CD14-positive monocyte (primary cell): ENCODE measurements at regions not wholly inside any gene's neighbourhood (a gene's known extent, or its start where the extent isn't known, plus 50 kb on each side); places are given as distances from the start of the nearest gene placed in this dataset.

Source experiments
- DNase-seq, 3 donors: peaks; one replicate each; pipeline ENCODE4 v3.0.0-alpha.2; 2011 to 2022
- H2AFZ ChIP-seq: 2 replicates; pipeline ENCODE4 v1.6.0; 2012; ENCODE audit warnings: mild to moderate bottlenecking, low read depth, low read length, inconsistent platforms; ENCODE audit not compliant: insufficient read depth, poor library complexity, severe bottlenecking
- H3K27ac ChIP-seq, 2 donors: 1 replicate in 1 of 2; 2 replicates in 1 of 2; pipeline ENCODE4 v1.5.1; 2012 to 2013; ENCODE audit warnings: low read length in 2 of 2, control low read depth in 1 of 2, inconsistent platforms in 1 of 2, low read depth in 1 of 2, mild to moderate bottlenecking in 1 of 2
- H3K27me3 ChIP-seq, 2 donors: one replicate each; pipeline versions ENCODE4 v1.6.0 to v1.6.1; 2011 to 2013; ENCODE audit warnings: low read length in 2 of 2; ENCODE audit not compliant: control insufficient read depth in 2 of 2, insufficient read depth in 2 of 2
- H3K36me3 ChIP-seq, 2 donors: replicated peaks in 1 of 2; 1 replicate in 1 of 2; 2 replicates in 1 of 2; pipeline versions ENCODE4 v1.5.1 to v1.6.1; 2012 to 2013; ENCODE audit warnings: low read length in 2 of 2, control low read depth in 1 of 2, inconsistent platforms in 1 of 2, mild to moderate bottlenecking in 1 of 2; ENCODE audit not compliant: insufficient read depth in 2 of 2, control insufficient read depth in 1 of 2
- H3K4me1 ChIP-seq, 2 donors: 1 replicate in 1 of 2; 2 replicates in 1 of 2; pipeline versions ENCODE4 v1.5.1 to v1.6.1; 2012 to 2013; ENCODE audit warnings: low read length in 2 of 2, control low read depth in 1 of 2, inconsistent platforms in 1 of 2, mild to moderate bottlenecking in 1 of 2, moderate library complexity in 1 of 2; ENCODE audit not compliant: insufficient read depth in 2 of 2, control insufficient read depth in 1 of 2
- H3K4me2 ChIP-seq: replicated peaks from 2 replicates; pipeline ENCODE3; 2012; ENCODE audit warnings: low read length, moderate library complexity, mild to moderate bottlenecking; ENCODE audit not compliant: poor library complexity, severe bottlenecking; ENCODE audit errors: extremely low read depth
- H3K4me3 ChIP-seq, 3 experiments: fragments of 200-600 bp in 1 of 3; sonication (generic) in 1 of 3; replicated peaks in 1 of 3; 1 replicate in 2 of 3; 2 replicates in 1 of 3; pipeline ENCODE4 v1.5.1; 2011 to 2013; ENCODE audit warnings: low read length in 3 of 3, mild to moderate bottlenecking in 3 of 3, control low read depth in 2 of 3, low read depth in 2 of 3, inconsistent platforms in 1 of 3, moderate library complexity in 1 of 3
- H3K79me2 ChIP-seq: 2 replicates; pipeline ENCODE4 v1.6.0; 2012; ENCODE audit warnings: mild to moderate bottlenecking, control low read depth, inconsistent platforms, low read length, moderate library complexity; ENCODE audit not compliant: insufficient read depth
- H3K9ac ChIP-seq: 2 replicates; pipeline ENCODE4 v1.6.0; 2017; ENCODE audit warnings: low read length, mild to moderate bottlenecking; ENCODE audit not compliant: insufficient read depth, poor library complexity, severe bottlenecking
- H3K9me3 ChIP-seq, 2 donors: replicated peaks in 1 of 2; 1 replicate in 1 of 2; 2 replicates in 1 of 2; pipeline versions ENCODE4 v1.5.1 to v1.6.1; 2012 to 2013; ENCODE audit warnings: low read length in 2 of 2, control low read depth in 1 of 2; ENCODE audit not compliant: control insufficient read depth in 1 of 2, insufficient read depth in 1 of 2
- H4K20me1 ChIP-seq: 2 replicates; pipeline ENCODE4 v1.6.0; 2012; ENCODE audit warnings: mild to moderate bottlenecking, low read length, control low read depth, moderate library complexity; ENCODE audit not compliant: insufficient read depth
- H3K27ac Mint-ChIP-seq, 7 donors: one replicate each; pipeline ENCODE4 v1.8.0; 2020; ENCODE audit warnings: mild to moderate bottlenecking in 7 of 7, mixed read lengths in 7 of 7, moderate library complexity in 6 of 7, inconsistent platforms in 2 of 7
- H3K27me3 Mint-ChIP-seq, 3 donors: one replicate each; pipeline ENCODE4 v1.8.0; 2021 to 2022; ENCODE audit warnings: low read depth in 3 of 3, mild to moderate bottlenecking in 3 of 3, mixed read lengths in 3 of 3, moderate library complexity in 3 of 3, inconsistent platforms in 1 of 3
- H3K36me3 Mint-ChIP-seq, 2 donors: one replicate each; pipeline ENCODE4 v1.8.0; 2020; ENCODE audit warnings: mixed read lengths in 2 of 2, inconsistent platforms in 1 of 2, mild to moderate bottlenecking in 1 of 2
- H3K4me1 Mint-ChIP-seq: one replicate; pipeline ENCODE4 v1.8.0; 2020; ENCODE audit warnings: mild to moderate bottlenecking, mixed read lengths
- H3K4me3 Mint-ChIP-seq, 2 donors: one replicate each; pipeline ENCODE4 v1.8.0; 2020; ENCODE audit warnings: mild to moderate bottlenecking in 2 of 2, mixed read lengths in 2 of 2, moderate library complexity in 1 of 2
- H3K9me3 Mint-ChIP-seq, 7 donors: one replicate each; pipeline ENCODE4 v1.8.0; 2020 to 2022; ENCODE audit warnings: mixed read lengths in 7 of 7, mild to moderate bottlenecking in 6 of 7, moderate library complexity in 6 of 7, inconsistent platforms in 2 of 7
- WGBS: methylation state at CpG from one replicate; pipeline ENCODE4 v1.1.5; 2013; ENCODE audit warnings: missing lambda C conversion rate; ENCODE audit not compliant: insufficient coverage; 5-methylcytosine and 5-hydroxymethylcytosine counted together
- intact Hi-C, 2 donors: fragments of 100-400 bp; cut with micrococcal nuclease; formaldehyde crosslinking; loops; one replicate each; pipeline versions ENCODE4 v1.15.0 to v1.15.1; 2023
- TF ChIP-seq, protein P1 (sequence below): fragments of 200-600 bp; IDR thresholded peaks from one replicate; pipeline ENCODE4 v1.8.0; 2022; ENCODE audit warnings: antibody characterized with exemption, mild to moderate bottlenecking

DNA sequence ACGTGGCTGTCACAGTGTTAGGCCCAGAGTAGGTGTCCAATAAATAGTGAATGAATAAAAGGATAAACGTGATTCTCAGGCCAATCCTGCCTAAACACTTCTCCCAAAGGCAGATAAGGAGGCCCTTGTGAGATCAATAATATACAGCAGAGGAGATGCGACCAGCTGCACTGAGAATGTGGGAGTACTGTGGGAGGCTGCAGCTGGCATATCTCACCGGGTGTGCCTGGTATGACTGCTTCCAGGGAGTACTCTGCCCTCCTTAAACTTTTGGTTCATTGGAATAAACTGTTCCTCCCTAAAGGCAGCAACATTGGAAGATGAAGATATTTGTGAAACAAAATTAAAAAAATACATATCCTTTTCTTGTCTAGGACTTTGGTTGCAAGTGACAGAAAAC lies 57.1 kb upstream of the PTPN3 start:
- WGBS = no CpG with 5 or more reads among the region's 4 CpGs
- peaks cover 6 to 13% (median 10%) of the 10 kb centered on the region in 3 donors for H3K27me3 Mint-ChIP-seq
- no peaks in the 10 kb centered on the region for H3K4me1 ChIP-seq
- H3K27me3 ChIP-seq = no peaks in the 10 kb centered on the region
- H3K9me3 Mint-ChIP-seq = peaks cover 0 to 5% (median 3%) of the 10 kb centered on the region in 7 donors
- H3K36me3 Mint-ChIP-seq = no peaks in the 10 kb centered on the region
- H3K9ac ChIP-seq = no peak overlapping the region
- no peak overlapping the region for H3K4me2 ChIP-seq
- no peaks in the 10 kb centered on the region for H3K9me3 ChIP-seq
- no peak overlapping the region for H3K4me3 Mint-ChIP-seq
- TF ChIP-seq, protein P1, sequence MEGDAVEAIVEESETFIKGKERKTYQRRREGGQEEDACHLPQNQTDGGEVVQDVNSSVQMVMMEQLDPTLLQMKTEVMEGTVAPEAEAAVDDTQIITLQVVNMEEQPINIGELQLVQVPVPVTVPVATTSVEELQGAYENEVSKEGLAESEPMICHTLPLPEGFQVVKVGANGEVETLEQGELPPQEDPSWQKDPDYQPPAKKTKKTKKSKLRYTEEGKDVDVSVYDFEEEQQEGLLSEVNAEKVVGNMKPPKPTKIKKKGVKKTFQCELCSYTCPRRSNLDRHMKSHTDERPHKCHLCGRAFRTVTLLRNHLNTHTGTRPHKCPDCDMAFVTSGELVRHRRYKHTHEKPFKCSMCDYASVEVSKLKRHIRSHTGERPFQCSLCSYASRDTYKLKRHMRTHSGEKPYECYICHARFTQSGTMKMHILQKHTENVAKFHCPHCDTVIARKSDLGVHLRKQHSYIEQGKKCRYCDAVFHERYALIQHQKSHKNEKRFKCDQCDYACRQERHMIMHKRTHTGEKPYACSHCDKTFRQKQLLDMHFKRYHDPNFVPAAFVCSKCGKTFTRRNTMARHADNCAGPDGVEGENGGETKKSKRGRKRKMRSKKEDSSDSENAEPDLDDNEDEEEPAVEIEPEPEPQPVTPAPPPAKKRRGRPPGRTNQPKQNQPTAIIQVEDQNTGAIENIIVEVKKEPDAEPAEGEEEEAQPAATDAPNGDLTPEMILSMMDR = no peak
- no peaks in the 10 kb centered on the region for H3K36me3 ChIP-seq
- H3K27ac Mint-ChIP-seq = no peak overlapping the region
- no peaks in the 10 kb centered on the region for H3K79me2 ChIP-seq
- H4K20me1 ChIP-seq = no peaks in the 10 kb centered on the region
- H3K27ac ChIP-seq = no peak overlapping the region
- no peak for DNase-seq
- no peak overlapping the region for H2AFZ ChIP-seq
- no peaks in the 10 kb centered on the region for H3K4me1 Mint-ChIP-seq
- intact Hi-C loops = no loop called here
- no peak overlapping the region for H3K4me3 ChIP-seq

DNA sequence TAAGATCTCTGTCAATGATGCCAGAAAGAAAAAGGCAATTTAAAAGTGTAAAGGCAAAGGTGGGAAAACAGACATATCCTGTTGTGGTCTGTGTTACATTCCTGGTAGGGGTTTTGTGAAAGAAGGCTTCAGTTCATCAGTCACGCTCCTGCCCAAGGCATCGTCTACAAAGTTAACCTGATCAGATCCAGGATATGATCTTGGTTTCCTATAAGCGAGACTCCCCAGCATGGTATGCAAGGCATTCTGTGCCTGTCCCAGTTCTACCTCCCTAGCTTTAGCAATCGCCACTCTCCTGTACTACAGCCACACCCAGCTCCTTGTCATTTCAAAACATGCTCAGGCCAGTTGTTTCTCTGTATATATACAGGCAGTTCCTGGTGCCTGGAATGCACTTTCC lies 58.0 kb upstream of the PTPN3 start:
- Histone ChIP-seq H4K20me1 (no peaks in the 10 kb centered on the region), H3K4me1 (no peaks in the 10 kb centered on the region), H3K9me3 (no peaks in the 10 kb centered on the region), H3K4me3 (no peak overlapping the region), H3K79me2 (no peaks in the 10 kb centered on the region), H3K4me2 (no peak overlapping the region), H3K36me3 (no peaks in the 10 kb centered on the region), H3K27ac (no peak overlapping the region), H3K27me3 (peaks cover 0 to 2% of the 10 kb centered on the region in 2 donors), H3K9ac (no peak overlapping the region), H2AFZ (no peak overlapping the region)
- Mint-ChIP-seq H3K36me3 (no peaks in the 10 kb centered on the region), H3K4me3 (no peak overlapping the region), H3K4me1 (no peaks in the 10 kb centered on the region), H3K9me3 (peaks cover 0 to 5% (median 3%) of the 10 kb centered on the region in 7 donors), H3K27me3 (peaks cover 8 to 16% (median 13%) of the 10 kb centered on the region in 3 donors), H3K27ac (no peak overlapping the region)
- DNase-seq = no peak
- TF ChIP-seq, protein P1 = no peak
- whole genome bisulfite sequencing = 59% methylated on average over 3 of the region's 4 CpGs
- intact Hi-C loops = no loop called here
